GF-D8 (cell line): ENCODE measurements at regions not wholly inside any gene's neighbourhood (a gene's known extent, or its start where the extent isn't known, plus 50 kb on each side); places are given as distances from the start of the nearest gene placed in this dataset.
"Not testable (repeated sequence)": the region's sequence is repeated elsewhere in the genome, so short reads cannot be mapped to it uniquely, and the experiment has no call there.

Experiments
- DNase-seq: peaks from one replicate; lab custom pipeline; 2025; lab: John Stamatoyannopoulos, UW

GRCh38 chr2:111667001-111667400 lies 217.0 kb downstream of the ANAPC1 start:
- no peak for DNase-seq

- peak; percentile 38 for DNase-seq
These were observed 216.3 kb downstream of the ANAPC1 start for GRCh38 chr2:111667542-111668273.

- DNase-seq, result no peak
These were observed 215.7 kb downstream of the ANAPC1 start for GRCh38 chr2:111668274-111668616.

- no peak for DNase-seq
These were observed 215.3 kb downstream of the ANAPC1 start for GRCh38 chr2:111668741-111669140.

GRCh38 chr2:111669928-111670695 lies 213.9 kb downstream of the ANAPC1 start:
- DNase-seq, result no peak

- no peak for DNase-seq
These were observed 213.2 kb downstream of the ANAPC1 start for GRCh38 chr2:111670776-111671175.

- DNase-seq, result no peak
These were observed 212.4 kb downstream of the ANAPC1 start for GRCh38 chr2:111671426-111672150.

- not testable (repeated sequence) for DNase-seq
These were observed 211.4 kb downstream of the ANAPC1 start for GRCh38 chr2:111672641-111673040.

- no peak for DNase-seq
These were observed 210.5 kb downstream of the ANAPC1 start for GRCh38 chr2:111673526-111673925.

GRCh38 chr2:111675419-111676194 lies 208.4 kb downstream of the ANAPC1 start:
- DNase-seq, result no peak

- DNase-seq, result no peak
These were observed 207.6 kb downstream of the ANAPC1 start for GRCh38 chr2:111676291-111676822.

- DNase-seq, result no peak
These were observed 205.8 kb downstream of the ANAPC1 start for GRCh38 chr2:111678161-111678560.

- no peak for DNase-seq
These were observed 205.3 kb downstream of the ANAPC1 start for GRCh38 chr2:111678651-111679050.

GRCh38 chr2:111679202-111679601 lies 204.8 kb downstream of the ANAPC1 start:
- peak; percentile 39 for DNase-seq

- no peak for DNase-seq
These were observed 199.4 kb downstream of the ANAPC1 start for GRCh38 chr2:111684611-111685010.

- no peak for DNase-seq
These were observed 198.7 kb downstream of the ANAPC1 start for GRCh38 chr2:111685342-111685741.

GRCh38 chr2:111686994-111687393 lies 197.0 kb downstream of the ANAPC1 start:
- DNase-seq, result no peak

- no peak for DNase-seq
These were observed 196.1 kb downstream of the ANAPC1 start for GRCh38 chr2:111687911-111688310.

- DNase-seq, result no peak
These were observed 195.5 kb downstream of the ANAPC1 start for GRCh38 chr2:111688482-111688881.

GRCh38 chr2:111689174-111689573 lies 194.8 kb downstream of the ANAPC1 start:
- DNase-seq, result no peak

- DNase-seq, result no peak
These were observed 194.1 kb downstream of the ANAPC1 start for GRCh38 chr2:111689941-111690340.
